Neuronal stem cell (in vitro differentiated cells): ENCODE measurements at regions not wholly inside any gene's neighbourhood (a gene's known extent, or its start where the extent isn't known, plus 50 kb on each side); places are given as distances from the start of the nearest gene placed in this dataset.

Source experiments
- DNase-seq: peaks from one replicate; pipeline ENCODE4 v3.0.0-alpha.2; 2013; ENCODE audit warnings: low spot score
- H2AFZ ChIP-seq: one replicate; pipeline ENCODE4 v1.6.1; 2013; ENCODE audit warnings: mild to moderate bottlenecking, low read length, inconsistent platforms
- H2AK5ac ChIP-seq: 2 replicates; pipeline ENCODE4 v1.6.1; 2013; ENCODE audit warnings: low read depth, mild to moderate bottlenecking, inconsistent platforms, low read length, moderate library complexity, mixed read lengths
- H2BK120ac ChIP-seq: 2 replicates; pipeline ENCODE4 v1.6.1; 2013; ENCODE audit warnings: low read depth, mild to moderate bottlenecking, inconsistent platforms, low read length, moderate library complexity, mixed read lengths
- H2BK12ac ChIP-seq: one replicate; pipeline ENCODE4 v1.6.1; 2013; ENCODE audit warnings: low read length, inconsistent platforms
- H2BK15ac ChIP-seq: 2 replicates; pipeline ENCODE4 v1.6.1; 2013; ENCODE audit warnings: mild to moderate bottlenecking, low read length, inconsistent platforms, mixed read lengths
- H2BK5ac ChIP-seq: one replicate; pipeline ENCODE4 v1.6.1; 2013; ENCODE audit warnings: inconsistent platforms, mild to moderate bottlenecking, low read length, moderate library complexity
- H3K14ac ChIP-seq: one replicate; pipeline ENCODE4 v1.6.1; 2013; ENCODE audit warnings: low read length, inconsistent platforms
- H3K18ac ChIP-seq: 2 replicates; pipeline ENCODE4 v1.6.1; 2013; ENCODE audit warnings: low read length, inconsistent platforms
- H3K23ac ChIP-seq: 2 replicates; pipeline ENCODE4 v1.6.1; 2013; ENCODE audit warnings: low read depth, mild to moderate bottlenecking, mixed read lengths, low read length, inconsistent platforms; ENCODE audit not compliant: poor library complexity
- H3K27ac ChIP-seq: replicated peaks from 3 replicates; pipeline ENCODE4 v1.5.1; 2013; ENCODE audit warnings: low read length, inconsistent platforms
- H3K27me3 ChIP-seq, 3 experiments: 2 replicates each; pipeline ENCODE4 v1.6.1; 2013; ENCODE audit warnings: low read length in 3 of 3, mild to moderate bottlenecking in 2 of 3, inconsistent platforms in 1 of 3, low read depth in 1 of 3, mixed read lengths in 1 of 3, moderate library complexity in 1 of 3; ENCODE audit not compliant: control insufficient read depth in 3 of 3, insufficient read depth in 3 of 3
- H3K36me3 ChIP-seq, 2 donors: replicated peaks in 1 of 2; 2 replicates each; pipeline ENCODE4 v1.6.1; 2013; ENCODE audit warnings: low read length in 2 of 2; ENCODE audit not compliant: control insufficient read depth in 2 of 2, insufficient read depth in 2 of 2
- H3K4ac ChIP-seq: 2 replicates; pipeline ENCODE4 v1.6.1; 2013; ENCODE audit warnings: inconsistent platforms, mild to moderate bottlenecking, low read length, moderate library complexity
- H3K4me1 ChIP-seq, 2 donors: 1 replicate in 1 of 2; 2 replicates in 1 of 2; pipeline ENCODE4 v1.6.1; 2013; ENCODE audit warnings: low read length in 2 of 2, low read depth in 1 of 2; ENCODE audit not compliant: control insufficient read depth in 2 of 2, insufficient read depth in 1 of 2
- H3K4me2 ChIP-seq: one replicate; pipeline ENCODE4 v1.6.1; 2013; ENCODE audit warnings: mild to moderate bottlenecking, low read length, inconsistent platforms; ENCODE audit not compliant: insufficient read depth, poor library complexity, severe bottlenecking
- H3K4me3 ChIP-seq, 2 donors: 2 replicates each; pipeline ENCODE4 v1.5.1; 2013; ENCODE audit warnings: low read length in 2 of 2, mild to moderate bottlenecking in 2 of 2, inconsistent platforms in 1 of 2, moderate library complexity in 1 of 2
- H3K79me1 ChIP-seq: one replicate; pipeline ENCODE4 v1.6.1; 2013; ENCODE audit warnings: low read depth, mild to moderate bottlenecking, inconsistent platforms, low read length, moderate library complexity
- H3K9ac ChIP-seq: one replicate; pipeline ENCODE4 v1.6.1; 2013; ENCODE audit warnings: mild to moderate bottlenecking, low read depth, low read length, inconsistent platforms; ENCODE audit not compliant: poor library complexity
- H3K9me3 ChIP-seq, 2 donors: replicated peaks in 1 of 2; 2 replicates each; pipeline versions ENCODE3 to v1.6.1; 2013; ENCODE audit warnings: low read length in 2 of 2, mild to moderate bottlenecking in 2 of 2, inconsistent platforms in 1 of 2, low read depth in 1 of 2, mixed read lengths in 1 of 2, moderate library complexity in 1 of 2; ENCODE audit not compliant: control insufficient read depth in 2 of 2, insufficient read depth in 1 of 2
- H4K8ac ChIP-seq: one replicate; pipeline ENCODE4 v1.6.1; 2013; ENCODE audit warnings: low read depth, mild to moderate bottlenecking, inconsistent platforms, low read length, moderate library complexity
- H4K91ac ChIP-seq: one replicate; pipeline ENCODE4 v1.6.1; 2013; ENCODE audit warnings: low read length, low read depth, mild to moderate bottlenecking, inconsistent platforms; ENCODE audit not compliant: poor library complexity
- WGBS, 2 donors: extraction: QIAGEN DNeasy Blood & Tissue Kit; methylation state at CpG; one replicate each; pipeline ENCODE4 v1.1.7; 2013; ENCODE audit warnings: missing lambda C conversion rate in 2 of 2, mixed read lengths in 1 of 2; ENCODE audit not compliant: insufficient read length in 2 of 2, insufficient replicate concordance in 1 of 2; ENCODE audit errors: extremely low coverage in 2 of 2; 5-methylcytosine and 5-hydroxymethylcytosine counted together

GRCh38 chr12:94702696-94703095, 52.3 kb upstream of the TMCC3 start:
- WGBS, 2 donors: no CpG with 5 or more reads among the region's 4 CpGs
- Histone ChIP-seq H3K27ac (no peak overlapping the region), H3K14ac (no peak overlapping the region), H3K18ac (no peak overlapping the region), H2BK5ac (no peak overlapping the region), H2BK120ac (no peak overlapping the region), H3K4me1 (peaks cover 0 to 1% of the 10 kb centered on the region in 2 donors), H3K4me2 (no peak overlapping the region), H3K23ac (no peak overlapping the region), H3K4ac (no peak overlapping the region), H3K9me3 (peaks cover 0 to 2% of the 10 kb centered on the region in 2 donors), H4K8ac (no peak overlapping the region), H3K27me3 (no peaks in the 10 kb centered on the region), H3K9ac (no peak overlapping the region), H4K91ac (no peak overlapping the region), H3K4me3 (no peak overlapping the region), H2BK15ac (no peak overlapping the region), H2BK12ac (no peak overlapping the region), H3K36me3 (no peaks in the 10 kb centered on the region), H3K79me1 (no peaks in the 10 kb centered on the region), H2AFZ (no peak overlapping the region), H2AK5ac (no peak overlapping the region)
- no peak for DNase-seq

GRCh38 chr12:94701711-94702110, 51.4 kb upstream of the TMCC3 start:
- no peak overlapping the region for H3K18ac ChIP-seq
- H3K4me2 ChIP-seq: no peak overlapping the region
- no peak overlapping the region for H2AFZ ChIP-seq
- WGBS, 2 donors: no CpG with 5 or more reads among the region's 2 CpGs
- H3K9ac ChIP-seq: no peak overlapping the region
- H4K8ac ChIP-seq: no peak overlapping the region
- H2AK5ac ChIP-seq: no peak overlapping the region
- peaks cover 0 to 1% of the 10 kb centered on the region in 2 donors for H3K36me3 ChIP-seq
- H2BK15ac ChIP-seq: no peak overlapping the region
- no peak for DNase-seq
- H3K4me3 ChIP-seq: no peak overlapping the region
- no peak overlapping the region for H2BK12ac ChIP-seq
- no peaks in the 10 kb centered on the region for H3K79me1 ChIP-seq
- peaks cover 0 to 1% of the 10 kb centered on the region in 2 donors for H3K4me1 ChIP-seq
- no peak overlapping the region for H3K23ac ChIP-seq
- no peak overlapping the region for H3K14ac ChIP-seq
- H3K4ac ChIP-seq: no peak overlapping the region
- H2BK5ac ChIP-seq: no peak overlapping the region
- no peak overlapping the region for H4K91ac ChIP-seq
- no peak overlapping the region for H3K27ac ChIP-seq
- H3K9me3 ChIP-seq: peaks cover 0 to 2% of the 10 kb centered on the region in 2 donors
- no peaks in the 10 kb centered on the region for H3K27me3 ChIP-seq
- no peak overlapping the region for H2BK120ac ChIP-seq

- Histone ChIP-seq H4K91ac (no peak overlapping the region), H2AFZ (no peak overlapping the region), H3K36me3 (peaks cover 0 to 1% of the 10 kb centered on the region in 2 donors), H3K18ac (no peak overlapping the region), H4K8ac (no peak overlapping the region), H3K79me1 (no peaks in the 10 kb centered on the region), H3K4me2 (no peak overlapping the region), H2BK120ac (no peak overlapping the region), H2BK5ac (no peak overlapping the region), H2BK12ac (no peak overlapping the region), H2AK5ac (no peak overlapping the region), H3K27ac (no peak overlapping the region), H3K9me3 (peaks cover 0 to 2% of the 10 kb centered on the region in 2 donors), H3K23ac (no peak overlapping the region), H3K9ac (no peak overlapping the region), H3K4me1 (peaks cover 0 to 1% of the 10 kb centered on the region in 2 donors), H3K4me3 (no peak overlapping the region), H2BK15ac (no peak overlapping the region), H3K27me3 (no peaks in the 10 kb centered on the region), H3K4ac (no peak overlapping the region), H3K14ac (no peak overlapping the region)
- WGBS, 2 donors: no CpG with 5 or more reads among the region's 2 CpGs
- no peak for DNase-seq
Measured at GRCh38 chr12:94700662-94701061, 50.3 kb upstream of the TMCC3 start.
